Ovary (tissue), 7 donors: ENCODE measurements at regions not wholly inside any gene's neighbourhood (a gene's known extent, or its start where the extent isn't known, plus 50 kb on each side); places are given as distances from the start of the nearest gene placed in this dataset.

Experiments
- DNase-seq, 5 donors: peaks; one replicate each; pipeline ENCODE4 v3.0.0-alpha.2; 2019 to 2020
- H3K27ac ChIP-seq, 2 donors: fragments of 200-600 bp; one replicate each; pipeline versions ENCODE4 v1.5.1 to v1.8.0; 2019 to 2022
- H3K27me3 ChIP-seq: fragments of 200-600 bp; one replicate; pipeline ENCODE4 v1.8.0; 2022
- H3K36me3 ChIP-seq: fragments of 200-600 bp; sonication (generic); one replicate; pipeline ENCODE4 v1.5.1; 2019
- H3K4me1 ChIP-seq: one replicate; pipeline ENCODE4 v1.8.1; 2013; ENCODE audit warnings: mild to moderate bottlenecking, moderate library complexity; ENCODE audit not compliant: insufficient read depth
- H3K4me3 ChIP-seq: fragments of 200-600 bp; sonication (generic); one replicate; pipeline ENCODE4 v1.5.1; 2017
- H3K9me3 ChIP-seq, 2 donors: fragments of 200-600 bp in 1 of 2; sonication (generic) in 1 of 2; one replicate each; pipeline versions ENCODE4 v1.5.1 to v1.8.1; 2013 to 2019; ENCODE audit warnings: mild to moderate bottlenecking in 1 of 2, moderate library complexity in 1 of 2
- CTCF ChIP-seq, 3 donors: fragments of 450-650 bp in 2 of 3; fragments of 200-600 bp in 1 of 3; IDR thresholded peaks; one replicate each; pipeline versions ENCODE4 v1.5.1 to v1.8.0; 2016 to 2022; ENCODE audit warnings: antibody characterized with exemption in 3 of 3, mild to moderate bottlenecking in 1 of 3
- EP300 ChIP-seq: sonication (generic); formaldehyde crosslinking; IDR thresholded peaks from one replicate; pipeline ENCODE4 v1.6.1; 2017; ENCODE audit warnings: antibody characterized with exemption
- POLR2A ChIP-seq: fragments of 450-650 bp; IDR thresholded peaks from one replicate; pipeline ENCODE4 v1.6.1; 2017; ENCODE audit warnings: antibody characterized with exemption, mild to moderate bottlenecking, moderate library complexity
- WGBS, 3 donors: extraction: QIAGEN DNeasy Blood & Tissue Kit in 1 of 3; methylation state at CpG; one replicate each; pipeline versions ENCODE4 v1.1.5 to v1.1.7; 2013 to 2017; 5-methylcytosine and 5-hydroxymethylcytosine counted together
- intact Hi-C, 4 donors: fragments of 100-400 bp; cut with DNase I; formaldehyde crosslinking; loops; one replicate each; pipeline versions ENCODE4 v1.11.0 to v1.15.1; 2022 to 2023
- donor health status: DM: no; HTN: no; CAD: no; lungs with moderate emphysema.
- donor health status: DM: no; HTN: no; CAD: no.
- donor health status: Bipolar disorder and iron deficiency.
- donor health status: DM: no; HTN: no; CAD: no.
- donor health status: DM: yes; HTN: yes; CAD: no.

DNA sequence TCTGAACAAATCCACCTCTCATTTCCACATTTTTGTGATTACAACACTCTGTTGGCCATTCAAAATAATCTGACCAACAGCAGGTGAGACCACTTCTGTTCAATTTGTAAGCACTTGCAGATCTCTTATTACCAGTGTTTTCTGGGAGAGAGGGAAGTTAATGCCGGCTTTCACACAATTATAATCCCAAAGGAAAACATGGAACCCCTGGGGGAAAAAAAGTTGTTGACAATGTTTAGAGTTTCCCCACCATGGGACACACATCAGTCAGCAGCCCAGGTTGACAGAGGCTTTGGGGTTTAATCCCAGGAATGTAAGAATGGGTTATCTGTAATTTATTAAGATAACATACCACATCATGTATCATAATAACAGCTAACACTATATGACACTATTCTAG lies 68.4 kb upstream of the TNFSF4 start:
- DNase-seq: no peak
- no peaks in the 10 kb centered on the region for H3K4me1 ChIP-seq
- H3K27me3 ChIP-seq: no peaks in the 10 kb centered on the region
- H3K27ac ChIP-seq: no peak overlapping the region
- intact Hi-C loops: no loop called here
- TF ChIP-seq EP300: no peak
- no peak for TF ChIP-seq CTCF (IDR thresholded peaks at IDR 0.05)
- TF ChIP-seq POLR2A: no peak
- 72 to 90% (median 82%) methylated on average over 1 of the region's 1 CpG for WGBS, 3 donors
- no peaks in the 10 kb centered on the region for H3K36me3 ChIP-seq
- no peak overlapping the region for H3K4me3 ChIP-seq
- no peaks in the 10 kb centered on the region for H3K9me3 ChIP-seq

DNA sequence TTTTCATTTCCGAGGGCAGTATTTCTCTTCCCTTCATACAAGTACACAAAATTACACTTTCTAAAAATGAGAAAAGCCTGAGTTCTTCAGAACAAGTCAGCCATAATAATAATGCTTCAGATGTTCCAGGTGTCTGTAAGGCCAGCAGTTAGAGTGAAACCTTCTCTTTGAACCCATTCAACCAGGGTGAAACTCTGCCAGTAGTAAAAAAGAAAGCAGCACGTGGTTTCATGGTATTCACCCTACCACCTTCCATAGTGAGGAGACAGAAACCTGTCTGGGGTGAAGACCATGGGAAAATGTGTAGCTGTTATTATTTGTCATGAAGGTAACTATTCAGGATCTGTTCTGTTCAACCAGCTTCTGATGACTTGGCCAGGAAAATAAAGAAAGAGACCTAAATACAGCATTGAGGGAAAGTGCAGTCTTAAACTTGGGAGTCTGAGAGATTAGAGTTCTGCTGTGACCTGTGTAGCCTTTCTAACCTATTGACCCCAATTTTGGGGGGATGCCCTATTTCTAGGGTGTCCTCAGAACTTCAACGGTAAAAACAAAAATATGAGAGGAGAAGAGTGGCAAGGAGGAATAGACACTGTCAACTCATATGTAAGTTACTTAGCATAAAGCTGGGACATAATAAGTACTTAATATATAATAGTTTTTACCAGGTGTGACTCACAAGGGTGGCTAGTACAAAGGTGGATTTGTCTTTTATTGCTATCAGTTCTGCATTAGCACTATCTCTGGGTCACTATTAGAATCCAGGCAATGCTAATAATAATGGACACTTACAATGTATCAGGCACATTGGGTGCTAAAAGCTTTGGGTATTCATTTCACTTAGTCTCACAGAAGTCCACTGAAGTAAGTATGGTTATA lies 70.0 kb upstream of the TNFSF4 start:
- H3K27ac ChIP-seq: no peak overlapping the region
- H3K4me3 ChIP-seq: no peak overlapping the region
- H3K27me3 ChIP-seq: no peaks in the 10 kb centered on the region
- no peaks in the 10 kb centered on the region for H3K4me1 ChIP-seq
- 88 to 93% (median 90%) methylated on average over 3 of the region's 3 CpGs for WGBS, 3 donors
- no peak for DNase-seq
- no peaks in the 10 kb centered on the region for H3K36me3 ChIP-seq
- TF ChIP-seq EP300 (no peak), POLR2A (no peak), CTCF (IDR thresholded peaks at IDR 0.05) (no peak)
- intact Hi-C loops: no loop called here
- H3K9me3 ChIP-seq: no peaks in the 10 kb centered on the region

DNA sequence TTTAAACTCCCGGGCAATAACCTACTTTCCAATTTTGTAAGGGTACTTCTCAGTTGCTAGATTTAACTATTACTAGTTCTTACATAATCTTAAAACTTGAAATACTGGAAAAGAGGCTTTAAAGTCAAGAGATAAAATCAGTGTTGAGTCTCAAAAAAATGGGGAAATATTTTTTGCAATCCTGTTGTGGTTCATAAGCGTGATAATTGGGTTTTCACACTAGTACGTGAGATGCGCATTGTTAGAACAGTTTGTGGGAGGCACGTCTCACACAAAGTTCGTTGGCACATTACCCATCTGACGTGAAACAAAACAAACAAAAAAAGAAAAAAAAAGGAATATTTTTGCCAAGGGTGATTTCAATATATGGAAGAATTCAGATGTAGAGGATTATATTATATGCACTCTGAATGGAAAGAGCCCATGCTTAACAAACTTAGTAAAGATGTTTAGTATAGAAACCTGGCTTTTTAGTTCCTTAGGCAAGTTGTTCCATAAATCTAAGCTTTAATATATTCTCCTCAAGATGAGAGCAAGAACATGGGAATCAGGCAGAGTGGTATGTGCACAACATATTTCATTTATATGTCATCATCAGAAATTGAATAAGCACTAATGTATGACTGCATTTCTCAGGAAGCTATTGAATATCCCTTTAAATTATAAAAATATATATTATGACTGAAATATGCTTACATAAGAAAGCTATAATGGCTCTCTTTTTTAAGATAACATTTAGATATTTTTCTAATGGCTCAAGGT lies 73.9 kb upstream of the TNFSF4 start:
- no peak for DNase-seq
- no peaks in the 10 kb centered on the region for H3K4me1 ChIP-seq
- no peak overlapping the region for H3K27ac ChIP-seq
- intact Hi-C loops: no loop called here
- no peaks in the 10 kb centered on the region for H3K9me3 ChIP-seq
- TF ChIP-seq EP300: no peak
- TF ChIP-seq POLR2A: no peak
- TF ChIP-seq CTCF (IDR thresholded peaks at IDR 0.05): no peak
- WGBS, 3 donors: 87 to 89% (median 89%) methylated on average over 7 of the region's 7 CpGs
- no peak overlapping the region for H3K4me3 ChIP-seq
- H3K27me3 ChIP-seq: no peaks in the 10 kb centered on the region
- no peaks in the 10 kb centered on the region for H3K36me3 ChIP-seq

- WGBS, 3 donors: 97 to 99% (median 97%) methylated on average over 3 of the region's 3 CpGs
- Histone ChIP-seq H3K4me3 (no peak overlapping the region), H3K27me3 (no peaks in the 10 kb centered on the region), H3K36me3 (no peaks in the 10 kb centered on the region), H3K27ac (no peak overlapping the region), H3K4me1 (no peaks in the 10 kb centered on the region), H3K9me3 (no peaks in the 10 kb centered on the region)
- intact Hi-C loops: no loop called here
- no peak for TF ChIP-seq CTCF (IDR thresholded peaks at IDR 0.05)
- no peak for TF ChIP-seq POLR2A
- no peak for TF ChIP-seq EP300
- no peak for DNase-seq
Observed at GRCh38 chr1:173285048-173285447, 77.9 kb upstream of the TNFSF4 start.
